ENCODE measurements at regions not wholly inside any gene's neighbourhood (a gene's known extent, or its start where the extent isn't known, plus 50 kb on each side); places are given as distances from the start of the nearest gene placed in this dataset.

DNA sequence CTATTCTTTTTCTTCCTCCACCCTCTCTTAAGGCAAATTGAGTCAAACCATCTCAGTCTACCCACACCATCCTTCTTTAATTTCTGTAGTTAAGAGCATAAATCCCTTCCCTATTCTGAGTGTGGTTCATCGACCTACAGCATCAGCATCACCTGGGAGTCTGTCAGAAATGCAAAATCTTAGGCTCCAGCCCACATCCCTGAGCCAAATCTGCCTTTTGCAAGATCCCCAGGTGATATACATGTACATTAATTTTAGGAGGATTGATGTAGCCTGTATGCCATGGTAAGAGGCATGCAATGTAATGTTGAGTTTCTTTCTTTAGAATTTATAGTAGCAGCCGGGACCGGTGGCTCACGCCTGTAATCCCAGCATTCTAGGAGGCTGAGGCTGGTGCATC lies 151.7 kb upstream of the TNP1 start:
- Histone ChIP-seq H3K9ac (ENCODE audit: insufficient read depth in 1 of 2, low read length in 2 of 2) (no peak overlapping the region), H3K27me3 (ENCODE audit: control insufficient read depth in 3 of 3, insufficient read depth in 3 of 3, low read length in 2 of 3) (no peaks in the 10 kb centered on the region), H3K4me1 (ENCODE audit: control insufficient read depth in 5 of 5, insufficient read depth in 5 of 5, low read length in 5 of 5) (peaks cover 0 to 7% (median 4%) of the 10 kb centered on the region in 5 donors), H3K4me3 (no peak overlapping the region), H3K36me3 (ENCODE audit: control insufficient read depth in 4 of 4, insufficient read depth in 4 of 4, low read length in 4 of 4) (no peaks in the 10 kb centered on the region), H3K9me3 (ENCODE audit: control insufficient read depth in 4 of 4, insufficient read depth in 3 of 4, low read length in 3 of 4) (no peaks in the 10 kb centered on the region), H3K27ac (ENCODE audit: low read depth in 1 of 2, low read length in 1 of 2) (no peak overlapping the region)
- TF ChIP-seq, protein P1, sequence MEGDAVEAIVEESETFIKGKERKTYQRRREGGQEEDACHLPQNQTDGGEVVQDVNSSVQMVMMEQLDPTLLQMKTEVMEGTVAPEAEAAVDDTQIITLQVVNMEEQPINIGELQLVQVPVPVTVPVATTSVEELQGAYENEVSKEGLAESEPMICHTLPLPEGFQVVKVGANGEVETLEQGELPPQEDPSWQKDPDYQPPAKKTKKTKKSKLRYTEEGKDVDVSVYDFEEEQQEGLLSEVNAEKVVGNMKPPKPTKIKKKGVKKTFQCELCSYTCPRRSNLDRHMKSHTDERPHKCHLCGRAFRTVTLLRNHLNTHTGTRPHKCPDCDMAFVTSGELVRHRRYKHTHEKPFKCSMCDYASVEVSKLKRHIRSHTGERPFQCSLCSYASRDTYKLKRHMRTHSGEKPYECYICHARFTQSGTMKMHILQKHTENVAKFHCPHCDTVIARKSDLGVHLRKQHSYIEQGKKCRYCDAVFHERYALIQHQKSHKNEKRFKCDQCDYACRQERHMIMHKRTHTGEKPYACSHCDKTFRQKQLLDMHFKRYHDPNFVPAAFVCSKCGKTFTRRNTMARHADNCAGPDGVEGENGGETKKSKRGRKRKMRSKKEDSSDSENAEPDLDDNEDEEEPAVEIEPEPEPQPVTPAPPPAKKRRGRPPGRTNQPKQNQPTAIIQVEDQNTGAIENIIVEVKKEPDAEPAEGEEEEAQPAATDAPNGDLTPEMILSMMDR (IDR thresholded peaks at IDR 0.05; ENCODE audit: control extremely low read depth, extremely low read depth): no peak
- ATAC-seq (ENCODE audit: insufficient read depth, low FRiP score): no peak
- no peak for DNase-seq
- 92 to 93% methylated on average over 4 of the region's 4 CpGs for WGBS, 2 donors

DNA sequence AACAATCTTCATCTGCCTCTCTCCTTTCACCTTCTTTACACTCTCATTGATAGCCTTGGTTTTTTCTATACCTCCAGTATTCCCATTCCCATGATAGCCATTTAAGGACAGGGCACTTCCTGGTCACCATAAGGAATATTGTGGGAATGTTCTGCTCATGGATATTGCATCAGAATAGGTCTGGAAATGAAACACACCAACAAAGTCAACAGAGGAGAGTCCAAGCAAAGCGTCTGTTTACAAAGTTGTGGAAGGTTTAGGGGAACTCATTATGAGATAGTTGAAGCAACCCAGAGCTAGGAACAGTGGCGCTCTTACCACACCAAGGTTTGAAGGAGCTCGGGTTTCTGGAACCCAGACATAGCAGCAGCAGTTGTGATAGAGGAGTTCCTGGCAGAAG lies 150.3 kb upstream of the TNP1 start:
- WGBS, 2 donors: 90 to 97% methylated on average over 3 of the region's 3 CpGs
- Histone ChIP-seq H3K9ac (ENCODE audit: insufficient read depth in 1 of 2, low read length in 2 of 2) (no peak overlapping the region), H3K4me1 (ENCODE audit: control insufficient read depth in 5 of 5, insufficient read depth in 5 of 5, low read length in 5 of 5) (peaks cover 0 to 6% (median 0%) of the 10 kb centered on the region in 5 donors), H3K36me3 (ENCODE audit: control insufficient read depth in 4 of 4, insufficient read depth in 4 of 4, low read length in 4 of 4) (no peaks in the 10 kb centered on the region), H3K27me3 (ENCODE audit: control insufficient read depth in 3 of 3, insufficient read depth in 3 of 3, low read length in 2 of 3) (no peaks in the 10 kb centered on the region), H3K9me3 (ENCODE audit: control insufficient read depth in 4 of 4, insufficient read depth in 3 of 4, low read length in 3 of 4) (no peaks in the 10 kb centered on the region), H3K4me3 (no peak overlapping the region), H3K27ac (ENCODE audit: low read depth in 1 of 2, low read length in 1 of 2) (no peak overlapping the region)
- no peak for ATAC-seq (ENCODE audit: insufficient read depth, low FRiP score)
- no peak for DNase-seq
- TF ChIP-seq, protein P1 (IDR thresholded peaks at IDR 0.05; ENCODE audit: control extremely low read depth, extremely low read depth): no peak

DNA sequence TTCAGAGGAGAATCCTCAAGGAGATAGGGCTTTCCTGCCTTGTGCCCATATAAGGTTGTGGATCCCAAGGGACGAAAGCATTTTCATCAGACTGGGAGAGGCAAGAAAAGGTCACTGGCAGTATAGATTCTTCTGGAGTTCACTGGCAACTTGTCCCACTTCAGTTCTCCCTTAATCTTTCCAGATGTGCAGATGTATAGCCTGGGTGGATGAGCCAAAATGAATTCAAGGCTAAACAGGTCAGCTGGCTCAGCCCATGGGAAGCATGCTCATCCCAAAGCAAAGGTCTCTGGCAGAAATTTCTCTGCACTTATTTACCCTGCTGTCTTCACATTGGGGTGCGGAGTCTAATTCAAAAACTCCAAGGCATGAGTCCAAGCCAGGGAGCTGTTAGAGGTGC lies 148.9 kb upstream of the TNP1 start:
- no peak for ATAC-seq (ENCODE audit: insufficient read depth, low FRiP score)
- no peak overlapping the region for H3K27ac ChIP-seq (ENCODE audit: low read depth in 1 of 2, low read length in 1 of 2)
- H3K27me3 ChIP-seq (ENCODE audit: control insufficient read depth in 3 of 3, insufficient read depth in 3 of 3, low read length in 2 of 3): no peaks in the 10 kb centered on the region
- 76 to 93% methylated on average over 1 to 2 of the region's 2 CpGs for WGBS, 2 donors
- no peaks in the 10 kb centered on the region for H3K36me3 ChIP-seq (ENCODE audit: control insufficient read depth in 4 of 4, insufficient read depth in 4 of 4, low read length in 4 of 4)
- peaks cover 0 to 2% (median 0%) of the 10 kb centered on the region in 5 donors for H3K4me1 ChIP-seq (ENCODE audit: control insufficient read depth in 5 of 5, insufficient read depth in 5 of 5, low read length in 5 of 5)
- no peak overlapping the region for H3K4me3 ChIP-seq
- H3K9ac ChIP-seq (ENCODE audit: insufficient read depth in 1 of 2, low read length in 2 of 2): no peak overlapping the region
- no peak for DNase-seq
- TF ChIP-seq, protein P1 (IDR thresholded peaks at IDR 0.05; ENCODE audit: control extremely low read depth, extremely low read depth): no peak
- H3K9me3 ChIP-seq (ENCODE audit: control insufficient read depth in 4 of 4, insufficient read depth in 3 of 4, low read length in 3 of 4): no peaks in the 10 kb centered on the region

DNA sequence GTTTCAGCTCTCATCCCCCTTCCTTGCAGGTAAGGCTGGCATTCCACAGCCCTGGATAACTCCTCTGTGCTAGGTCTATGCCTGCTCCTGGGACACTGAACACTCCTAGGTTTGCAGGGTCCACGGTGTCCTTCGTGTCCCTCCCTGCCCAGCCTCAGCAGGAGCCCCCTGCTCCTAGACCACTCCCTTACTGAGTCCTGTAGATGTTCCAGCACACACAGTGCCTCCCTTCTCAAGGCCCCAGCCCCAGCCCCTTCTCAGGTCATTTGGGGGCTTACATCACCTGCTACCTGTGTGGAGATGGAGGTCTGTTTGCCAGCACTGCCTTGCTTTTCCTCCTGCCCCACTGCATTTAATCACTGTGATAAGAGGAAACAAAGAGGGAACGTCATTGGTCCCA lies 146.4 kb upstream of the TNP1 start:
- Histone ChIP-seq H3K4me1 (ENCODE audit: control insufficient read depth in 5 of 5, insufficient read depth in 5 of 5, low read length in 5 of 5) (no peaks in the 10 kb centered on the region), H3K4me3 (no peak overlapping the region), H3K9me3 (ENCODE audit: control insufficient read depth in 4 of 4, insufficient read depth in 3 of 4, low read length in 3 of 4) (no peaks in the 10 kb centered on the region), H3K27me3 (ENCODE audit: control insufficient read depth in 3 of 3, insufficient read depth in 3 of 3, low read length in 2 of 3) (no peaks in the 10 kb centered on the region), H3K36me3 (ENCODE audit: control insufficient read depth in 4 of 4, insufficient read depth in 4 of 4, low read length in 4 of 4) (no peaks in the 10 kb centered on the region), H3K27ac (ENCODE audit: low read depth in 1 of 2, low read length in 1 of 2) (no peak overlapping the region), H3K9ac (ENCODE audit: insufficient read depth in 1 of 2, low read length in 2 of 2) (no peak overlapping the region)
- TF ChIP-seq, protein P1 (IDR thresholded peaks at IDR 0.05; ENCODE audit: control extremely low read depth, extremely low read depth): no peak
- no peak for ATAC-seq (ENCODE audit: insufficient read depth, low FRiP score)
- no peak for DNase-seq
- 84 to 89% methylated on average over 3 of the region's 3 CpGs for WGBS, 2 donors
